Suprapubic skin (tissue), 3 donors: ENCODE measurements at regions not wholly inside any gene's neighbourhood (a gene's known extent, or its start where the extent isn't known, plus 50 kb on each side); places are given as distances from the start of the nearest gene placed in this dataset.

Experiments
- CTCF ChIP-seq, 2 donors: fragments of 200-600 bp in 1 of 2; fragments of 450-650 bp in 1 of 2; sonication (generic) in 1 of 2; IDR thresholded peaks; one replicate each; pipeline ENCODE4 v1.5.1; 2016 to 2019; ENCODE audit warnings: antibody characterized with exemption in 2 of 2, mild to moderate bottlenecking in 1 of 2, moderate library complexity in 1 of 2
- POLR2A ChIP-seq, 2 donors: fragments of 450-650 bp; IDR thresholded peaks; one replicate each; pipeline ENCODE4 v1.6.1; 2017; ENCODE audit warnings: antibody characterized with exemption in 2 of 2, mild to moderate bottlenecking in 2 of 2, moderate library complexity in 2 of 2

- TF ChIP-seq CTCF (IDR thresholded peaks at IDR 0.05) = no peak
- no peak for TF ChIP-seq POLR2A (IDR thresholded peaks at IDR 0.05)
Observed at GRCh38 chr18:42536442-42536841, 579.0 kb downstream of the RIT2 start.
